ENCODE measurements at regions not wholly inside any gene's neighbourhood (a gene's known extent, or its start where the extent isn't known, plus 50 kb on each side); places are given as distances from the start of the nearest gene placed in this dataset.

DNA sequence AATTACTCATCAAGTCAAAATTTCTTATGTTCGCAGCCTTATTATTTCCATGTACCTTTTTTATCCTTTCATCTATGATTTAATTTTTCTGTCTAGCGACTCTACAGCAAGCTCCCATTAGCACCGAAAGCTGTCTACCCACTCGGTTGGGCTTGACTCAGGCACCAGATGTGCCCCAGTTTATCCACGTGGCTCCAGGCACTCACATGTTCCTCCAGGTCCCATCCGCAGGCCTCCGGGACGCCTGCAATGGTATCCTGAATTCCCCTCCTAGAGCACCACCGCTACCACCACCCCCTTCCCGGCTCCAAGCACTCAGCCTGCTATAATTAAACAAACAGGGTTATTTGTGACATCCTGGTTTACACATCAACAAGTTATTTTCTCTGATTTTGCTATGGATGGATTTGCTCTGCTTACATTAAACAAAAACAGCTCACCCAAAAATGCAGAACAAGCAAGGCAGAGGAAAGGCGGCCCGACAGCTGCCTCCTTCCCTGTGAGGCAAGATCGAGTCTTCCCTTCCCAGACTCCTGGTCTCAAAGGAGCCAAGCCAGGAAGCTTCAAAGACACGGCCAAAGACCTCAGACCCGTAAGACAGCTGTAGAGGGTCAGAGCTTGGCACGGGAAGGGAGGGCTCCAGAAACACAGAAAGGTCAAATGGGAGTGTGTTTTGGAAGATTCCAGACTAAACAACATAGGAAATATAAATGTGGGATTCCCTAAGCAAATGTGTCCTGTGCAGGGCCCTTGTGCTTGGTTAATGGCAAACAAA lies 253.8 kb downstream of the TTC8 start:
- Mint-ChIP-seq H3K36me3 (ENCODE audit: low read depth) (no peaks in the 10 kb centered on the region), H3K4me1 (no peaks in the 10 kb centered on the region), H3K9me3 (peaks cover 7% of the 10 kb centered on the region; the same call in 2 of the 3 replicates), H3K27me3 (ENCODE audit: insufficient read depth, low read depth, poor library complexity) (peaks cover 8% of the 10 kb centered on the region), H3K4me3 (no peak overlapping the region), H3K27ac (no peak overlapping the region)
- Histone ChIP-seq H4K20me1 (replicated peaks; ENCODE audit: insufficient read depth) (no peaks in the 10 kb centered on the region), H3F3A (replicated peaks; ENCODE audit: low read depth) (no peaks in the 10 kb centered on the region), H2AFZ (peak overlapping the region; percentile 47; the same call in 1 of the 2 replicates), H3K4me3 (no peak overlapping the region), H3K27ac (ENCODE audit: low read depth) (no peak overlapping the region), H3K4me1 (ENCODE audit: insufficient read depth) (no peaks in the 10 kb centered on the region), H3K79me2 (replicated peaks; ENCODE audit: insufficient read depth) (no peaks in the 10 kb centered on the region), H3K27me3 (ENCODE audit: insufficient read depth) (no peaks in the 10 kb centered on the region), H3K36me3 (ENCODE audit: insufficient read depth) (no peaks in the 10 kb centered on the region), H3K9me2 (ENCODE audit: insufficient read depth) (0 out of 2 replicates have a peak, but pooled peaks cover 3% of the 10 kb centered on the region), H3K4me2 (no peak overlapping the region)
- ATAC-seq (no peak), DNase-seq (ENCODE audit: low spot score) (no peak)
- TF ChIP-seq ZNF114 (CRISPR knock-in tag; IDR thresholded peaks at IDR 0.05) = no peak
- TF ChIP-seq STAT1 (IDR thresholded peaks at IDR 0.05; ENCODE audit: unreplicated experiment) = no peak
- no peak for TF ChIP-seq EZH2phosphoT487 (IDR thresholded peaks at IDR 0.05; ENCODE audit: unreplicated experiment)
- TF ChIP-seq, protein P1, sequence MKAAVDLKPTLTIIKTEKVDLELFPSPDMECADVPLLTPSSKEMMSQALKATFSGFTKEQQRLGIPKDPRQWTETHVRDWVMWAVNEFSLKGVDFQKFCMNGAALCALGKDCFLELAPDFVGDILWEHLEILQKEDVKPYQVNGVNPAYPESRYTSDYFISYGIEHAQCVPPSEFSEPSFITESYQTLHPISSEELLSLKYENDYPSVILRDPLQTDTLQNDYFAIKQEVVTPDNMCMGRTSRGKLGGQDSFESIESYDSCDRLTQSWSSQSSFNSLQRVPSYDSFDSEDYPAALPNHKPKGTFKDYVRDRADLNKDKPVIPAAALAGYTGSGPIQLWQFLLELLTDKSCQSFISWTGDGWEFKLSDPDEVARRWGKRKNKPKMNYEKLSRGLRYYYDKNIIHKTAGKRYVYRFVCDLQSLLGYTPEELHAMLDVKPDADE (IDR thresholded peaks at IDR 0.05) = no peak

DNA sequence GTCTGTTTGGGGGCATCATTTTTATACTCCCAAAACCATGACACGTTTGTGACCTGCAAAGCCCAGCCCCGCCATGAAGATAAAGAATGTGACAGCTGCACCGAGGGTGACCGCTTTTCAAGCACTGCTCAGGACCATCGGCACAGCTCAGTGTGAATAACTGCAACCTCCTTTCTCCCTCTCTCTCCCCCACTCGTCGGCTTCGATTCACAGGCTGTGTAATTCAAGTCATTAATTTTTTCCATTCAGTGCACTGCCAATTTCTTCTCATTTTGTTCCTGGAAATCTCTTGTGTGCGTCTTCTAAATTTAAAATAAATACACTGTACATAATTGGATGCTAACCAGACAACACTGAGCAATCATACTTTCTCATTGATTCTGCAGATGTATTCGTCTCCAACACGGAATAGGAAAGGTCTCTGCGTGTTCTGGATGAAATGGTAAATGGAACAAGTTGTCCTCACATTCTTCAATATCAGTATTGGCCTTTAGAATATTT lies 260.8 kb downstream of the TTC8 start:
- no peak overlapping the region for H2AFZ ChIP-seq
- Mint-ChIP-seq H3K27me3 (ENCODE audit: insufficient read depth, low read depth, poor library complexity) (peaks cover 3% of the 10 kb centered on the region), H3K4me3 (no peak overlapping the region), H3K36me3 (ENCODE audit: low read depth) (no peaks in the 10 kb centered on the region), H3K4me1 (no peaks in the 10 kb centered on the region), H3K27ac (no peak overlapping the region), H3K9me3 (peaks cover 7% of the 10 kb centered on the region)
- no peaks in the 10 kb centered on the region for H3K4me1 ChIP-seq (ENCODE audit: insufficient read depth)
- ATAC-seq (no peak), DNase-seq (ENCODE audit: low spot score) (no peak)
- TF ChIP-seq POLR2AphosphoS5 (IDR thresholded peaks at IDR 0.05; ENCODE audit: low read depth) (no peak), ZNF331 (CRISPR knock-in tag; IDR thresholded peaks at IDR 0.05; ENCODE audit: low read depth) (no peak), CREB1 (CRISPR knock-in tag; IDR thresholded peaks at IDR 0.05; ENCODE audit: low read depth) (no peak), ZNF114 (CRISPR knock-in tag; IDR thresholded peaks at IDR 0.05) (no peak)
- TF ChIP-seq, protein P2, sequence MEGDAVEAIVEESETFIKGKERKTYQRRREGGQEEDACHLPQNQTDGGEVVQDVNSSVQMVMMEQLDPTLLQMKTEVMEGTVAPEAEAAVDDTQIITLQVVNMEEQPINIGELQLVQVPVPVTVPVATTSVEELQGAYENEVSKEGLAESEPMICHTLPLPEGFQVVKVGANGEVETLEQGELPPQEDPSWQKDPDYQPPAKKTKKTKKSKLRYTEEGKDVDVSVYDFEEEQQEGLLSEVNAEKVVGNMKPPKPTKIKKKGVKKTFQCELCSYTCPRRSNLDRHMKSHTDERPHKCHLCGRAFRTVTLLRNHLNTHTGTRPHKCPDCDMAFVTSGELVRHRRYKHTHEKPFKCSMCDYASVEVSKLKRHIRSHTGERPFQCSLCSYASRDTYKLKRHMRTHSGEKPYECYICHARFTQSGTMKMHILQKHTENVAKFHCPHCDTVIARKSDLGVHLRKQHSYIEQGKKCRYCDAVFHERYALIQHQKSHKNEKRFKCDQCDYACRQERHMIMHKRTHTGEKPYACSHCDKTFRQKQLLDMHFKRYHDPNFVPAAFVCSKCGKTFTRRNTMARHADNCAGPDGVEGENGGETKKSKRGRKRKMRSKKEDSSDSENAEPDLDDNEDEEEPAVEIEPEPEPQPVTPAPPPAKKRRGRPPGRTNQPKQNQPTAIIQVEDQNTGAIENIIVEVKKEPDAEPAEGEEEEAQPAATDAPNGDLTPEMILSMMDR (conservative IDR thresholded peaks at IDR 0.05; ENCODE audit: low read depth in 2 of 2) = no peak
- H4K20me1 ChIP-seq (replicated peaks; ENCODE audit: insufficient read depth) = no peaks in the 10 kb centered on the region
- H3K79me2 ChIP-seq (replicated peaks; ENCODE audit: insufficient read depth) = no peaks in the 10 kb centered on the region
- H3K27ac ChIP-seq (ENCODE audit: low read depth) = no peak overlapping the region
- H3F3A ChIP-seq (replicated peaks; ENCODE audit: low read depth) = no peaks in the 10 kb centered on the region
- H3K27me3 ChIP-seq (ENCODE audit: insufficient read depth) = no peaks in the 10 kb centered on the region
- no peak overlapping the region for H3K4me2 ChIP-seq
- 0 out of 2 replicates have a peak, but pooled peaks cover 4% of the 10 kb centered on the region for H3K9me2 ChIP-seq (ENCODE audit: insufficient read depth)
- H3K4me3 ChIP-seq = no peak overlapping the region
- H3K36me3 ChIP-seq (ENCODE audit: insufficient read depth) = no peaks in the 10 kb centered on the region

Data from GM23338 (cell line).